ENCODE measurements at regions not wholly inside any gene's neighbourhood (a gene's known extent, or its start where the extent isn't known, plus 50 kb on each side); places are given as distances from the start of the nearest gene placed in this dataset.

DNA sequence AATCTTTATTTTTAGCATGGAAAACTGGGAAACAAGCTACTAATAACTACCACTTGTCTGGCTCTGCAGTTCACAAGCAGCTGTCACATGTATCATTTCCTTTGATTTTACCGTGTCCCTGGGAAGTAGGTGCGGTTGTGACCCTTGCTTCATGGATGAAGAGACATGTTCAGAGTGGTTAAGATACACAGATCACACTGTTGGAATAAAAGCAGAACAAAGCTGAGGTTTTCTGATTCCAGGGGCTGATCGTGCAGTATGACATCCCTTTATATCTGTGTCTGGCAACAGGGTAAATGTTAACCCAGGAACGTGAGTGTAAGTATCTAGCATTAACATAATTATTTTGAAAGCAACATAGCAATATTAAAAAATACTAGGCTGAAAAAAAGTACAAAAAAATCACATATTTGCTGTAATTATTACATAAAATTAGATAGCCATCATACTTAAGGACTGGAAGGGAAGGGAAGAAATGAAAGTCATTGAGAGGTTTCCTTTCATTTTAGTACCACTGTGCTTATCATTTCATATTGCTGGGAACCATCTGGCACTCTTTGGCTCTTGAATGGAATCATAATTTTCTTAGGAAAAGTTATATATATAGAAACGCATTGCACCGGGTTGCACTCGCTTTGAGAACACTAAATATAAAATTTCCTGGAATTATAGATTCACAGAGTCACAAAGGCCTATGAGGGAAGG is 62.8 kb upstream of the PAXBP1 start:
- no peak overlapping the region for H3K27ac ChIP-seq
- TF ChIP-seq, protein P1, sequence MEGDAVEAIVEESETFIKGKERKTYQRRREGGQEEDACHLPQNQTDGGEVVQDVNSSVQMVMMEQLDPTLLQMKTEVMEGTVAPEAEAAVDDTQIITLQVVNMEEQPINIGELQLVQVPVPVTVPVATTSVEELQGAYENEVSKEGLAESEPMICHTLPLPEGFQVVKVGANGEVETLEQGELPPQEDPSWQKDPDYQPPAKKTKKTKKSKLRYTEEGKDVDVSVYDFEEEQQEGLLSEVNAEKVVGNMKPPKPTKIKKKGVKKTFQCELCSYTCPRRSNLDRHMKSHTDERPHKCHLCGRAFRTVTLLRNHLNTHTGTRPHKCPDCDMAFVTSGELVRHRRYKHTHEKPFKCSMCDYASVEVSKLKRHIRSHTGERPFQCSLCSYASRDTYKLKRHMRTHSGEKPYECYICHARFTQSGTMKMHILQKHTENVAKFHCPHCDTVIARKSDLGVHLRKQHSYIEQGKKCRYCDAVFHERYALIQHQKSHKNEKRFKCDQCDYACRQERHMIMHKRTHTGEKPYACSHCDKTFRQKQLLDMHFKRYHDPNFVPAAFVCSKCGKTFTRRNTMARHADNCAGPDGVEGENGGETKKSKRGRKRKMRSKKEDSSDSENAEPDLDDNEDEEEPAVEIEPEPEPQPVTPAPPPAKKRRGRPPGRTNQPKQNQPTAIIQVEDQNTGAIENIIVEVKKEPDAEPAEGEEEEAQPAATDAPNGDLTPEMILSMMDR (IDR thresholded peaks at IDR 0.05) = no peak
- H3K36me3 ChIP-seq = no peaks in the 10 kb centered on the region
- H3K4me1 ChIP-seq (ENCODE audit: control insufficient read depth in 1 of 2, low read depth in 2 of 2) = no peaks in the 10 kb centered on the region
- ATAC-seq (ENCODE audit: insufficient number of reproducible peaks, low FRiP score, low read depth) (no peak), DNase-seq (ENCODE audit: low spot score) (no peak)
- H3K4me3 ChIP-seq = no peak overlapping the region
- no peaks in the 10 kb centered on the region for H3K27me3 ChIP-seq (replicated peaks; ENCODE audit: insufficient read depth)
- H3K9me3 ChIP-seq = peaks cover 12% of the 10 kb centered on the region

DNA sequence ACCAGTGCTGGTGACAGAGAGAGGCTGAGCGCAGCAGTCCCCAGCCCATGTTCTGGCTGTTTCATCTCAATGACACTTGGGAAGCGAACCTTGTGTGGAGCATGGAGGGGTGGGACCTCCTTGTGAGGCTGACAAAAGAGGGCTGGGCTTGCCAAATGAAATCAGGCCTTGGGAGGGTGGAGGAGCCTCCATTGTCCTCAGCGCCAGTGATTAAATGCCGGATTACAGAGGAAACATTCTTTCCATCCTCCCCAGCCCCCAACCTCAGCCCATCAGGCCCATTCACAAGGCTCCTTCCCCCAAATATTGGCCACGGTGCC is 63.3 kb upstream of the PAXBP1 start:
- no peak overlapping the region for H3K4me3 ChIP-seq
- H3K36me3 ChIP-seq = no peaks in the 10 kb centered on the region
- H3K4me1 ChIP-seq (ENCODE audit: control insufficient read depth in 1 of 2, low read depth in 2 of 2) = no peaks in the 10 kb centered on the region
- TF ChIP-seq, protein P1 (IDR thresholded peaks at IDR 0.05) = no peak
- ATAC-seq (ENCODE audit: insufficient number of reproducible peaks, low FRiP score, low read depth) (no peak), DNase-seq (ENCODE audit: low spot score) (no peak)
- H3K9me3 ChIP-seq = peaks cover 12% of the 10 kb centered on the region
- no peaks in the 10 kb centered on the region for H3K27me3 ChIP-seq (replicated peaks; ENCODE audit: insufficient read depth)
- H3K27ac ChIP-seq = no peak overlapping the region

DNA sequence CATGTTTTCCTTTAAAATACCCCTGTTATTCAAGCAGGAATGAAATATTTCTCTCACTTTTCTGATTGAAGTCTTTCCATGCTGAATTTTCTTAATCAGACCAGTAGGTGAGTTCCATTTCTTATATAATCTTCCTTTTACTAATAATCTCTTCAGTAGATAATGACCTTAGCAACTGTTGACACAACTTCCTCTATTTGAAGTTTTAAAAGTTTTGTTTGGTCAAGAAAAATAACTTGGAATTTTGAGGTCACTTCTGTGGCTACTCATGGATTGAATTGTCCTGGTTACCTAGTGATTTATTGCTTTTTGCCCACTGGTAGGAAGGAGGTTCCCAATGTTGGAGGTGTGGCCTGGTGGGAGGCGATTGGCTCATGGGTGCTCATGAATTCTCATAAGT is 70.6 kb upstream of the PAXBP1 start:
- no peaks in the 10 kb centered on the region for H3K4me1 ChIP-seq (ENCODE audit: control insufficient read depth in 1 of 2, low read depth in 2 of 2)
- no peaks in the 10 kb centered on the region for H3K36me3 ChIP-seq
- no peak overlapping the region for H3K4me3 ChIP-seq
- H3K27ac ChIP-seq = no peak overlapping the region
- ATAC-seq (ENCODE audit: insufficient number of reproducible peaks, low FRiP score, low read depth) = no peak
- H3K27me3 ChIP-seq (replicated peaks; ENCODE audit: insufficient read depth) = no peaks in the 10 kb centered on the region
- no peak for DNase-seq (ENCODE audit: low spot score)
- peaks cover 1% of the 10 kb centered on the region for H3K9me3 ChIP-seq
- TF ChIP-seq, protein P1 (IDR thresholded peaks at IDR 0.05) = no peak

DNA sequence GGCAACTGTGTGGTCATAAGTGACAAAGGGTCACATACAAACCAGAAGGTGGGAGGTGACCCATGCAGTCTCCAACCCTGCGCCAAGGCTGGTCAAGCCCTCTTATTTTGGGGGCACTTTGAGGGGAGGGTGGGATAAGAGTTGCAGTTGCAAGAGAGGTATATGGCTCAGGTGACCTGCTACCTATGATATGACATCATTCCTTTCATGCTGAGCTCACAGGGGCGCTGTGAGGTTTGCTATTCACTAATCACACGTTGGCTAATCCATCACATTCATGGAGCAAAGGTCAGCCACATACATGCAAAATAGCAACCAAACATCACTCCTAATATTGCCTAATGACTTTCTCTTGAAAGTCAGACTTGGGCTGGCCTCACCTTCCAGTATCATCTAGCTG is 72.0 kb upstream of the PAXBP1 start:
- Histone ChIP-seq H3K36me3 (no peaks in the 10 kb centered on the region), H3K27ac (no peak overlapping the region), H3K4me1 (ENCODE audit: control insufficient read depth in 1 of 2, low read depth in 2 of 2) (no peaks in the 10 kb centered on the region), H3K27me3 (replicated peaks; ENCODE audit: insufficient read depth) (no peaks in the 10 kb centered on the region), H3K9me3 (no peaks in the 10 kb centered on the region), H3K4me3 (no peak overlapping the region)
- DNase-seq (ENCODE audit: low spot score) (no peak), ATAC-seq (ENCODE audit: insufficient number of reproducible peaks, low FRiP score, low read depth) (no peak)
- TF ChIP-seq, protein P1 (IDR thresholded peaks at IDR 0.05) = no peak

DNA sequence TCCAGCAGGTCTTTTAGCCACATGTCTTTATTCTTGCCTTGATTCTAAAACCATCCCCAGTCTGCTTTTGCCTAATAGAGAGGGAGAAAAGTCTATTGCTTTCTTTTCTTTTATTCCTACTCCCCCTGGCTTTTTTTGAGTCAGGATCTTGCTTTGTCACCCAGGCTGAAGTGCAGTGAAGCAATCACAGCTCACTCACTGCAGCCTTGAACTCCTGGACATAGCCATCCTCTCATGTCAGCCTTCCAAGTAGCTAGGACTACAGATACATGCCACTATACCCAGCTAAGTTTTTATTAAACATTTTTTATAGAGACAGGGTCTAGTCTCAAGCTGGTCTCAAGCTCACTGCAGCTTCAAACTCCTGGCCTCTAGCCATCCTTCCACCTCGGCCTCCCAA is 72.5 kb upstream of the PAXBP1 start:
- Histone ChIP-seq H3K4me1 (ENCODE audit: control insufficient read depth in 1 of 2, low read depth in 2 of 2) (no peaks in the 10 kb centered on the region), H3K27me3 (replicated peaks; ENCODE audit: insufficient read depth) (no peaks in the 10 kb centered on the region), H3K36me3 (no peaks in the 10 kb centered on the region), H3K4me3 (no peak overlapping the region), H3K9me3 (no peaks in the 10 kb centered on the region), H3K27ac (no peak overlapping the region)
- TF ChIP-seq, protein P1 (IDR thresholded peaks at IDR 0.05) = no peak
- ATAC-seq (ENCODE audit: insufficient number of reproducible peaks, low FRiP score, low read depth) (no peak), DNase-seq (ENCODE audit: low spot score) (no peak)
